H9 (cell line): ENCODE measurements at regions not wholly inside any gene's neighbourhood (a gene's known extent, or its start where the extent isn't known, plus 50 kb on each side); places are given as distances from the start of the nearest gene placed in this dataset.

Experiments used
- DNase-seq: peaks from one replicate; pipeline ENCODE4 v3.0.0-alpha.2; 2017
- H2AFZ ChIP-seq: one replicate; pipeline ENCODE4 v1.6.1; 2013; ENCODE audit warnings: mild to moderate bottlenecking, low read length, control low read depth, moderate library complexity
- H2AK5ac ChIP-seq: 2 replicates; pipeline ENCODE4 v1.6.1; 2013; ENCODE audit warnings: low read length, control low read depth, mixed read lengths; ENCODE audit not compliant: insufficient read length
- H2BK120ac ChIP-seq: one replicate; pipeline ENCODE4 v1.6.1; 2013; ENCODE audit warnings: low read depth, mild to moderate bottlenecking, low read length, control low read depth, inconsistent platforms; ENCODE audit not compliant: poor library complexity, severe bottlenecking
- H2BK12ac ChIP-seq: 2 replicates; pipeline ENCODE4 v1.6.1; 2013; ENCODE audit warnings: low read length, control low read depth, mixed read lengths, low read depth; ENCODE audit not compliant: insufficient read length
- H2BK15ac ChIP-seq: 2 replicates; pipeline ENCODE4 v1.6.1; 2013; ENCODE audit warnings: low read depth, low read length, control low read depth
- H2BK20ac ChIP-seq: one replicate; pipeline ENCODE4 v1.6.1; 2013; ENCODE audit warnings: low read depth, mild to moderate bottlenecking, low read length, control low read depth, inconsistent platforms; ENCODE audit not compliant: poor library complexity, severe bottlenecking
- H2BK5ac ChIP-seq: 2 replicates; pipeline ENCODE4 v1.6.1; 2013; ENCODE audit warnings: low read length, control low read depth, mixed read lengths; ENCODE audit not compliant: insufficient read length
- H3K14ac ChIP-seq: 2 replicates; pipeline ENCODE4 v1.6.1; 2013; ENCODE audit warnings: low read length, control low read depth; ENCODE audit not compliant: insufficient read depth
- H3K18ac ChIP-seq: 2 replicates; pipeline ENCODE4 v1.6.1; 2013; ENCODE audit warnings: low read depth, mild to moderate bottlenecking, mixed read lengths, low read length, control low read depth; ENCODE audit not compliant: insufficient read length
- H3K23ac ChIP-seq: 2 replicates; pipeline ENCODE4 v1.6.1; 2013; ENCODE audit warnings: low read length, control low read depth, mixed read lengths, low read depth; ENCODE audit not compliant: insufficient read length
- H3K23me2 ChIP-seq: 2 replicates; pipeline ENCODE4 v1.6.1; 2013; ENCODE audit warnings: low read depth, mild to moderate bottlenecking, mixed read lengths, low read length, control low read depth; ENCODE audit not compliant: insufficient read length, poor library complexity, severe bottlenecking
- H3K27ac ChIP-seq: 2 replicates; pipeline ENCODE4 v1.5.1; 2013; ENCODE audit warnings: low read length, control low read depth, mixed read lengths, low read depth; ENCODE audit not compliant: insufficient read length
- H3K27me3 ChIP-seq: 2 replicates; pipeline ENCODE4 v1.6.1; 2013; ENCODE audit warnings: low read length, control low read depth, inconsistent platforms; ENCODE audit not compliant: insufficient read depth
- H3K4ac ChIP-seq: 2 replicates; pipeline ENCODE4 v1.6.1; 2013; ENCODE audit warnings: low read depth, mild to moderate bottlenecking, control low read depth, inconsistent platforms, low read length, moderate library complexity
- H3K4me1 ChIP-seq: 2 replicates; pipeline ENCODE4 v1.6.1; 2013; ENCODE audit warnings: low read length, control low read depth, inconsistent platforms; ENCODE audit not compliant: insufficient read depth
- H3K4me2 ChIP-seq: 2 replicates; pipeline ENCODE4 v1.6.1; 2013; ENCODE audit warnings: low read length, control low read depth, mixed read lengths; ENCODE audit not compliant: insufficient read length, insufficient read depth
- H3K56ac ChIP-seq: 2 replicates; pipeline ENCODE4 v1.6.1; 2013; ENCODE audit warnings: low read depth, mild to moderate bottlenecking, mixed read lengths, low read length, control low read depth; ENCODE audit not compliant: insufficient read length
- H3K79me1 ChIP-seq: 2 replicates; pipeline ENCODE4 v1.6.1; 2013; ENCODE audit warnings: low read depth, mild to moderate bottlenecking, moderate library complexity, low read length, control low read depth, inconsistent platforms; ENCODE audit not compliant: insufficient read depth, poor library complexity, severe bottlenecking
- H3K79me2 ChIP-seq: 2 replicates; pipeline ENCODE4 v1.6.1; 2013; ENCODE audit warnings: low read length, control low read depth, inconsistent platforms; ENCODE audit not compliant: insufficient read depth
- H3K9ac ChIP-seq: 2 replicates; pipeline ENCODE4 v1.6.1; 2013; ENCODE audit warnings: low read length, control low read depth, mixed read lengths; ENCODE audit not compliant: insufficient read length; ENCODE audit errors: extremely low read depth
- H3K9me3 ChIP-seq: one replicate; pipeline ENCODE4 v1.6.1; 2013; ENCODE audit warnings: low read depth, low read length, inconsistent platforms; ENCODE audit not compliant: control insufficient read depth
- H3T11ph ChIP-seq: one replicate; pipeline ENCODE4 v1.6.1; 2013; ENCODE audit warnings: mild to moderate bottlenecking, low read length, control low read depth, inconsistent platforms
- H4K20me1 ChIP-seq: one replicate; pipeline ENCODE4 v1.6.1; 2013; ENCODE audit not compliant: control insufficient read depth, insufficient read length, insufficient read depth
- H4K5ac ChIP-seq: 2 replicates; pipeline ENCODE4 v1.6.1; 2013; ENCODE audit warnings: low read depth, mild to moderate bottlenecking, mixed read lengths, low read length, control low read depth; ENCODE audit not compliant: insufficient read length
- H4K8ac ChIP-seq: replicated peaks from 2 replicates; pipeline ENCODE4 v1.6.1; 2013; ENCODE audit warnings: low read length, control low read depth, mixed read lengths, low read depth; ENCODE audit not compliant: insufficient read length
- H4K91ac ChIP-seq: 2 replicates; pipeline ENCODE4 v1.6.1; 2013; ENCODE audit warnings: low read depth, mild to moderate bottlenecking, moderate library complexity, mixed read lengths, low read length, control low read depth; ENCODE audit not compliant: insufficient read length
- H3K27ac Mint-ChIP-seq, 3 experiments: 2 replicates in 2 of 3; 3 replicates in 1 of 3; pipeline ENCODE4 v1.8.0; 2020 to 2021; ENCODE audit warnings: mixed read lengths in 3 of 3, mild to moderate bottlenecking in 1 of 3, moderate library complexity in 1 of 3
- H3K27me3 Mint-ChIP-seq: 2 replicates; pipeline ENCODE4 v1.8.0; 2021; ENCODE audit warnings: low read depth, mild to moderate bottlenecking, moderate library complexity, mixed read lengths
- H3K36me3 Mint-ChIP-seq, 3 experiments: 2 replicates in 2 of 3; 3 replicates in 1 of 3; pipeline ENCODE4 v1.8.0; 2020 to 2021; ENCODE audit warnings: low read depth in 3 of 3, mixed read lengths in 3 of 3; ENCODE audit not compliant: insufficient read depth in 1 of 3
- H3K4me1 Mint-ChIP-seq, 2 experiments: 2 replicates each; pipeline ENCODE4 v1.8.0; 2020; ENCODE audit warnings: mixed read lengths in 2 of 2
- H3K4me3 Mint-ChIP-seq, 2 experiments: 2 replicates in 1 of 2; 3 replicates in 1 of 2; pipeline ENCODE4 v1.8.0; 2020 to 2021; ENCODE audit warnings: mild to moderate bottlenecking in 2 of 2, mixed read lengths in 2 of 2, moderate library complexity in 1 of 2
- H3K9me3 Mint-ChIP-seq, 2 experiments: 2 replicates in 1 of 2; 3 replicates in 1 of 2; pipeline ENCODE4 v1.8.0; 2020; ENCODE audit warnings: mild to moderate bottlenecking in 2 of 2, mixed read lengths in 2 of 2, moderate library complexity in 1 of 2
- WGBS: extraction: QIAGEN DNeasy Blood & Tissue Kit; methylation state at CpG from one replicate; pipeline ENCODE4 v1.1.7; 2013; ENCODE audit warnings: missing lambda C conversion rate, low lambda C conversion rate, mixed read lengths; ENCODE audit not compliant: insufficient read length; ENCODE audit errors: extremely low coverage; 5-methylcytosine and 5-hydroxymethylcytosine counted together
- TF ChIP-seq, protein P1 (sequence below): fragments of 200-600 bp; sonication (generic); conservative IDR thresholded peaks from 3 replicates; pipeline ENCODE4 v1.8.0; 2021; ENCODE audit warnings: antibody characterized with exemption, mild to moderate bottlenecking

DNA sequence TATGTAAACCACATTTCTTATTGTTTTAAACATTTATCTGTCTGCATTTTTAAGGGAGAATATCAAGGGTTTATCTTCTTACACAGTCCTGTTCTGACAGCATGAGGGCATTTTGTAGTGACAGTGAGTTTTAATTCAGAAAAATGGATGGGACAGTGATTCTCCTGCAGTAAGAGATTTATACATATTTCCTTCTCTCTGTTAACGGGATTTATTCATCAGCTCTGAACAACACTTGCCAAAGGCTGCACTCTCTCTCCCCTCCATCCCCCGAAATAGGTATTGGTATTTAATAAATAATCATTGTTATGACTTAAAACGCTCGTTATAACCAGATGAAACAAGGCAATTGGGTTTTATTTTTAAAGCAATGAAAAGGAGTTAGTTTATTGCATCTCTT is 410.9 kb downstream of the STIM2 start:
- no peak overlapping the region for H2BK120ac ChIP-seq
- no peak overlapping the region for H3K18ac ChIP-seq
- no peak overlapping the region for H2BK5ac ChIP-seq
- H3K14ac ChIP-seq = no peak overlapping the region
- no peak overlapping the region for H2AK5ac ChIP-seq
- H4K5ac ChIP-seq = no peak overlapping the region
- Mint-ChIP-seq H3K4me3 (no peak overlapping the region), H3K27me3 (no peaks in the 10 kb centered on the region), H3K4me1 (peaks cover 21 to 24% of the 10 kb centered on the region in 2 experiments), H3K9me3 (no peaks in the 10 kb centered on the region), H3K36me3 (no peaks in the 10 kb centered on the region), H3K27ac (peak overlapping the region in 1 of 3 experiments; percentile 75; a peak in 1 of 7 replicates)
- no peak overlapping the region for H2AFZ ChIP-seq
- no CpG with 5 or more reads among the region's 4 CpGs for whole genome bisulfite sequencing
- no peaks in the 10 kb centered on the region for H3K23me2 ChIP-seq
- no peak overlapping the region for H4K91ac ChIP-seq
- H3K79me1 ChIP-seq = no peaks in the 10 kb centered on the region
- no peak overlapping the region for H2BK12ac ChIP-seq
- no peak overlapping the region for H3K56ac ChIP-seq
- H4K8ac ChIP-seq = no peak overlapping the region
- no peak overlapping the region for H3K4ac ChIP-seq
- H3K4me2 ChIP-seq = no peak overlapping the region
- TF ChIP-seq, protein P1, sequence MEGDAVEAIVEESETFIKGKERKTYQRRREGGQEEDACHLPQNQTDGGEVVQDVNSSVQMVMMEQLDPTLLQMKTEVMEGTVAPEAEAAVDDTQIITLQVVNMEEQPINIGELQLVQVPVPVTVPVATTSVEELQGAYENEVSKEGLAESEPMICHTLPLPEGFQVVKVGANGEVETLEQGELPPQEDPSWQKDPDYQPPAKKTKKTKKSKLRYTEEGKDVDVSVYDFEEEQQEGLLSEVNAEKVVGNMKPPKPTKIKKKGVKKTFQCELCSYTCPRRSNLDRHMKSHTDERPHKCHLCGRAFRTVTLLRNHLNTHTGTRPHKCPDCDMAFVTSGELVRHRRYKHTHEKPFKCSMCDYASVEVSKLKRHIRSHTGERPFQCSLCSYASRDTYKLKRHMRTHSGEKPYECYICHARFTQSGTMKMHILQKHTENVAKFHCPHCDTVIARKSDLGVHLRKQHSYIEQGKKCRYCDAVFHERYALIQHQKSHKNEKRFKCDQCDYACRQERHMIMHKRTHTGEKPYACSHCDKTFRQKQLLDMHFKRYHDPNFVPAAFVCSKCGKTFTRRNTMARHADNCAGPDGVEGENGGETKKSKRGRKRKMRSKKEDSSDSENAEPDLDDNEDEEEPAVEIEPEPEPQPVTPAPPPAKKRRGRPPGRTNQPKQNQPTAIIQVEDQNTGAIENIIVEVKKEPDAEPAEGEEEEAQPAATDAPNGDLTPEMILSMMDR = no peak
- DNase-seq = no peak
- no peak overlapping the region for H3K9ac ChIP-seq
- H3K27me3 ChIP-seq = no peaks in the 10 kb centered on the region
- no peak overlapping the region for H3K23ac ChIP-seq
- no peak overlapping the region for H3K27ac ChIP-seq
- no peaks in the 10 kb centered on the region for H3K9me3 ChIP-seq
- no peak overlapping the region for H2BK15ac ChIP-seq
- no peak overlapping the region for H2BK20ac ChIP-seq
- no peaks in the 10 kb centered on the region for H3K79me2 ChIP-seq
- no peaks in the 10 kb centered on the region for H4K20me1 ChIP-seq
- H3K4me1 ChIP-seq = no peaks in the 10 kb centered on the region; the same call in 1 of the 2 replicates
- no peak overlapping the region for H3T11ph ChIP-seq
